SK-N-SH treated with all-trans-retinoic acid at 6 μM for 48 hours (cell line): ENCODE measurements at regions not wholly inside any gene's neighbourhood (a gene's known extent, or its start where the extent isn't known, plus 50 kb on each side); places are given as distances from the start of the nearest gene placed in this dataset.

Experiments used
- ATAC-seq: fragments of 200-7000 bp; cut with Tn5 transposase; 3 replicates; pipeline ENCODE4 v1.9.1; 2020; ENCODE audit warnings: mild to moderate bottlenecking, moderate library complexity
- ARNTL ChIP-seq: fragments of 450-650 bp; formaldehyde crosslinking; IDR thresholded peaks from 2 replicates; pipeline ENCODE4 v1.5.0; 2020; ENCODE audit warnings: low read depth, mild to moderate bottlenecking, moderate library complexity, borderline replicate concordance
- BACH2 ChIP-seq: fragments of 250-450 bp; sonication (Bioruptor Pico); IDR thresholded peaks from 2 replicates; pipeline ENCODE4 v1.9.0; 2021; ENCODE audit warnings: mild to moderate bottlenecking, borderline replicate concordance
- CREB5 ChIP-seq: fragments of 250-450 bp; sonication (Bioruptor Pico); IDR thresholded peaks from 2 replicates; pipeline ENCODE4 v1.5.1; 2020; ENCODE audit warnings: low read depth, mild to moderate bottlenecking, moderate library complexity
- CSDC2 ChIP-seq: fragments of 250-450 bp; sonication (Bioruptor Pico); IDR thresholded peaks from 2 replicates; pipeline ENCODE4 v1.5.0; 2020; ENCODE audit warnings: mild to moderate bottlenecking, moderate library complexity
- CSRNP3 ChIP-seq: fragments of 250-450 bp; sonication (Bioruptor Pico); IDR thresholded peaks from 2 replicates; pipeline ENCODE4 v1.5.1; 2021; ENCODE audit warnings: mild to moderate bottlenecking, moderate library complexity
- ESRRG ChIP-seq: fragments of 250-450 bp; sonication (Bioruptor Pico); IDR thresholded peaks from 2 replicates; pipeline ENCODE4 v1.6.1; 2021; ENCODE audit warnings: mild to moderate bottlenecking
- GLIS3 ChIP-seq: fragments of 250-450 bp; sonication (Bioruptor Pico); IDR thresholded peaks from 2 replicates; pipeline ENCODE4 v1.5.0; 2020; ENCODE audit warnings: mild to moderate bottlenecking, moderate library complexity
- ISL1 ChIP-seq: fragments of 250-450 bp; sonication (Bioruptor Pico); IDR thresholded peaks from 2 replicates; pipeline ENCODE4 v2.1.2; 2022; ENCODE audit warnings: mild to moderate bottlenecking, moderate library complexity
- OSR1 ChIP-seq: fragments of 250-450 bp; sonication (Bioruptor Pico); IDR thresholded peaks from 2 replicates; pipeline ENCODE4 v1.8.0; 2022; ENCODE audit warnings: moderate library complexity, mild to moderate bottlenecking, inconsistent platforms
- PATZ1 ChIP-seq: fragments of 250-450 bp; sonication (Bioruptor Pico); IDR thresholded peaks from 2 replicates; pipeline ENCODE4 v1.8.0; 2020; ENCODE audit warnings: mild to moderate bottlenecking, moderate library complexity, borderline replicate concordance
- POU6F1 ChIP-seq: fragments of 250-450 bp; sonication (Bioruptor Pico); IDR thresholded peaks from 2 replicates; pipeline ENCODE4 v1.8.0; 2021; ENCODE audit warnings: low read depth, mild to moderate bottlenecking, moderate library complexity, borderline replicate concordance
- PPARA ChIP-seq: fragments of 250-450 bp; sonication (Bioruptor Pico); IDR thresholded peaks from 2 replicates; pipeline ENCODE4 v1.5.0; 2020; ENCODE audit warnings: mild to moderate bottlenecking, borderline replicate concordance
- RARB ChIP-seq: fragments of 250-450 bp; sonication (Bioruptor Pico); IDR thresholded peaks from 2 replicates; pipeline ENCODE4 v1.8.0; 2021; ENCODE audit warnings: mild to moderate bottlenecking, moderate library complexity
- SNAI2 ChIP-seq: fragments of 250-450 bp; sonication (Bioruptor Pico); IDR thresholded peaks from 2 replicates; pipeline ENCODE4 v1.5.0; 2020; ENCODE audit warnings: mild to moderate bottlenecking, moderate library complexity
- TCF4 ChIP-seq: fragments of 250-450 bp; sonication (Bioruptor Pico); IDR thresholded peaks from 2 replicates; pipeline ENCODE4 v1.8.0; 2021; ENCODE audit warnings: mild to moderate bottlenecking, moderate library complexity, borderline replicate concordance
- TOX ChIP-seq: fragments of 250-450 bp; sonication (Bioruptor Pico); IDR thresholded peaks from 2 replicates; pipeline ENCODE4 v1.8.0; 2021; ENCODE audit warnings: mild to moderate bottlenecking, moderate library complexity, borderline replicate concordance
- TSHZ2 ChIP-seq: fragments of 250-450 bp; sonication (Bioruptor Pico); IDR thresholded peaks from 2 replicates; pipeline ENCODE4 v1.5.0; 2020; ENCODE audit warnings: mild to moderate bottlenecking, moderate library complexity
- ZC3H10 ChIP-seq: fragments of 250-450 bp; sonication (Bioruptor Pico); IDR thresholded peaks from 2 replicates; pipeline ENCODE4 v1.5.1; 2021; ENCODE audit warnings: mild to moderate bottlenecking, moderate library complexity
- ZFP30 ChIP-seq: fragments of 450-650 bp; formaldehyde crosslinking; IDR thresholded peaks from 2 replicates; pipeline ENCODE4 v1.5.0; 2022; ENCODE audit warnings: mild to moderate bottlenecking, moderate library complexity
- ZNF565 ChIP-seq: fragments of 450-650 bp; formaldehyde crosslinking; conservative IDR thresholded peaks from 2 replicates; pipeline ENCODE4 v1.5.0; 2020; ENCODE audit warnings: low read depth, mild to moderate bottlenecking, moderate library complexity
- ZNF70 ChIP-seq: fragments of 450-650 bp; formaldehyde crosslinking; IDR thresholded peaks from 2 replicates; pipeline ENCODE4 v1.5.0; 2020; ENCODE audit warnings: mild to moderate bottlenecking, moderate library complexity

- no peak for TF ChIP-seq POU6F1 (CRISPR knock-in tag)
Measured at GRCh38 chrX:78532363-78532762, 126.8 kb downstream of the RTL3 start (continued).

- ATAC-seq = no peak
- no peak for TF ChIP-seq GLIS3
- TF ChIP-seq RARB = no peak
- no peak for TF ChIP-seq PPARA
- TF ChIP-seq ARNTL (CRISPR knock-in tag) = no peak
- TF ChIP-seq TCF4 (CRISPR knock-in tag) = no peak
- no peak for TF ChIP-seq ZNF70
- no peak for TF ChIP-seq ZNF565 (CRISPR knock-in tag)
- no peak for TF ChIP-seq CREB5 (CRISPR knock-in tag)
- TF ChIP-seq ESRRG (CRISPR knock-in tag) = no peak
- no peak for TF ChIP-seq ZFP30 (CRISPR knock-in tag)
- no peak for TF ChIP-seq BACH2 (CRISPR knock-in tag)
Measured at GRCh38 chrX:78527818-78528217, 131.3 kb downstream of the RTL3 start.

- ATAC-seq = no peak
- TF ChIP-seq ESRRG (CRISPR knock-in tag) (no peak), TSHZ2 (CRISPR knock-in tag) (no peak), ZC3H10 (no peak), CSDC2 (CRISPR knock-in tag) (no peak), ARNTL (CRISPR knock-in tag) (no peak), TOX (CRISPR knock-in tag) (no peak), CREB5 (CRISPR knock-in tag) (no peak), PPARA (no peak), CSRNP3 (no peak), TCF4 (CRISPR knock-in tag) (no peak), ISL1 (CRISPR knock-in tag) (no peak), GLIS3 (no peak), OSR1 (no peak), SNAI2 (no peak), ZNF565 (CRISPR knock-in tag) (no peak)
Measured at GRCh38 chrX:78527263-78527662, 131.9 kb downstream of the RTL3 start.

GRCh38 chrX:78522601-78523000 is 136.5 kb downstream of the RTL3 start:
- TF ChIP-seq ZFP30 (CRISPR knock-in tag) = no peak
- TF ChIP-seq, all 23 proteins: peak for 0
- no peak for ATAC-seq

- no peak for ATAC-seq
- TF ChIP-seq POU6F1 (CRISPR knock-in tag) (no peak), ZFP30 (CRISPR knock-in tag) (no peak), PATZ1 (CRISPR knock-in tag) (no peak)
Measured at GRCh38 chrX:78517124-78517523, 142.0 kb downstream of the RTL3 start.
